HEK293 (cell line): ENCODE measurements at regions not wholly inside any gene's neighbourhood (a gene's known extent, or its start where the extent isn't known, plus 50 kb on each side); places are given as distances from the start of the nearest gene placed in this dataset.

ENCODE experiments used
- CTCF ChIA-PET: fragments of 350-600 bp; formaldehyde crosslinking; extraction: SDS; loops from one replicate; lab custom pipeline; 2021; ENCODE audit warnings: antibody characterized with exemption; lab: Yijun Ruan, JAX
- POLR2A ChIA-PET: fragments of 300-600 bp; formaldehyde crosslinking; extraction: SDS; loops from one replicate; lab custom pipeline; 2020; ENCODE audit warnings: antibody characterized with exemption, inconsistent platforms; lab: Yijun Ruan, JAX
- H3K27ac ChIP-seq: fragments of 200-500 bp; sonication (Bioruptor generic); 2 replicates; pipeline ENCODE4 v1.5.1; 2014; ENCODE audit warnings: low read depth, low read length, control low read depth, inconsistent platforms; ENCODE audit errors: extremely low read depth
- H3K36me3 ChIP-seq, 2 experiments: fragments of 200-500 bp in 1 of 2; sonication (Bioruptor generic) in 1 of 2; 1 replicate in 1 of 2; 2 replicates in 1 of 2; pipeline ENCODE4 v1.5.1; 2014 to 2017; ENCODE audit warnings: inconsistent platforms in 2 of 2, low read length in 2 of 2; ENCODE audit not compliant: control insufficient read depth in 2 of 2, insufficient read depth in 1 of 2
- H3K4me1 ChIP-seq: fragments of 200-500 bp; sonication (Bioruptor generic); 2 replicates; pipeline ENCODE4 v1.5.1; 2014; ENCODE audit warnings: mild to moderate bottlenecking, low read length, inconsistent platforms; ENCODE audit not compliant: control insufficient read depth, insufficient read depth
- H3K4me3 ChIP-seq: 2 replicates; pipeline ENCODE4 v1.5.1; 2011; ENCODE audit warnings: low read depth, mild to moderate bottlenecking, control low read depth, low read length, moderate library complexity
- H3K9me3 ChIP-seq: fragments of 200-500 bp; sonication (Bioruptor generic); 2 replicates; pipeline ENCODE4 v1.5.1; 2014; ENCODE audit warnings: low read depth, low read length, inconsistent platforms; ENCODE audit not compliant: control insufficient read depth, insufficient read depth
- FEZF1 ChIP-seq: fragments of 450-650 bp; formaldehyde crosslinking; IDR thresholded peaks from 2 replicates; pipeline ENCODE4 v1.5.1; 2016; ENCODE audit warnings: missing biosample characterization, missing genetic modification characterization
- HOXA7 ChIP-seq: sonication (generic); formaldehyde crosslinking; IDR thresholded peaks from 2 replicates; pipeline ENCODE4 v1.8.1; 2022; ENCODE audit warnings: missing genetic modification reagents, borderline replicate concordance
- HOXC10 ChIP-seq: sonication (generic); formaldehyde crosslinking; IDR thresholded peaks from 2 replicates; pipeline ENCODE4 v1.8.1; 2023; ENCODE audit warnings: mild to moderate bottlenecking, missing genetic modification reagents
- MEIS1 ChIP-seq: sonication (generic); formaldehyde crosslinking; IDR thresholded peaks from 2 replicates; pipeline ENCODE4 v1.8.1; 2022; ENCODE audit warnings: missing genetic modification reagents, mild to moderate bottlenecking, borderline replicate concordance
- PRDM2 ChIP-seq: fragments of 450-650 bp; formaldehyde crosslinking; IDR thresholded peaks from 2 replicates; pipeline ENCODE4 v1.5.1; 2016; ENCODE audit warnings: missing biosample characterization, missing genetic modification characterization, borderline replicate concordance
- ZBTB49 ChIP-seq: fragments of 450-650 bp; formaldehyde crosslinking; IDR thresholded peaks from 2 replicates; pipeline ENCODE4 v1.5.1; 2016; ENCODE audit warnings: missing biosample characterization, missing genetic modification characterization, low read depth
- ZNF211 ChIP-seq: fragments of 450-650 bp; formaldehyde crosslinking; IDR thresholded peaks from 2 replicates; pipeline ENCODE4 v1.5.1; 2016; ENCODE audit warnings: low read depth, missing biosample characterization, missing genetic modification characterization
- ZNF221 ChIP-seq: fragments of 450-650 bp; formaldehyde crosslinking; IDR thresholded peaks from 2 replicates; pipeline ENCODE4 v1.5.1; 2017; ENCODE audit warnings: missing biosample characterization, missing genetic modification characterization, borderline replicate concordance
- ZNF24 ChIP-seq: fragments of 450-650 bp; formaldehyde crosslinking; IDR thresholded peaks from 2 replicates; pipeline ENCODE4 v1.5.1; 2016; ENCODE audit warnings: missing biosample characterization, missing genetic modification characterization
- ZNF292 ChIP-seq: fragments of 450-650 bp; formaldehyde crosslinking; IDR thresholded peaks from 2 replicates; pipeline ENCODE4 v1.5.1; 2016; ENCODE audit warnings: low read depth, missing biosample characterization, missing genetic modification characterization, borderline replicate concordance
- ZNF530 ChIP-seq: fragments of 450-650 bp; formaldehyde crosslinking; IDR thresholded peaks from 2 replicates; pipeline ENCODE4 v1.5.1; 2016; ENCODE audit warnings: low read depth, missing biosample characterization, missing genetic modification characterization
- ZNF623 ChIP-seq: fragments of 450-650 bp; formaldehyde crosslinking; IDR thresholded peaks from 2 replicates; pipeline ENCODE4 v1.5.1; 2016; ENCODE audit warnings: missing biosample characterization, missing genetic modification characterization
- ZNF624 ChIP-seq: fragments of 450-650 bp; formaldehyde crosslinking; IDR thresholded peaks from 2 replicates; pipeline ENCODE4 v1.5.1; 2017; ENCODE audit warnings: missing biosample characterization, missing genetic modification characterization
- ZNF645 ChIP-seq: fragments of 450-650 bp; formaldehyde crosslinking; IDR thresholded peaks from 2 replicates; pipeline ENCODE4; 2016; ENCODE audit warnings: missing biosample characterization, missing genetic modification characterization
- ZNF654 ChIP-seq: fragments of 450-650 bp; formaldehyde crosslinking; IDR thresholded peaks from 2 replicates; pipeline ENCODE4 v1.5.1; 2016; ENCODE audit warnings: low read depth, missing biosample characterization, missing genetic modification characterization
- ZNF707 ChIP-seq: fragments of 450-650 bp; formaldehyde crosslinking; IDR thresholded peaks from 2 replicates; pipeline ENCODE4 v1.5.1; 2016; ENCODE audit warnings: missing biosample characterization, missing genetic modification characterization
- ZNF747 ChIP-seq: fragments of 450-650 bp; formaldehyde crosslinking; IDR thresholded peaks from 2 replicates; pipeline ENCODE4 v1.5.1; 2016; ENCODE audit warnings: missing biosample characterization, missing genetic modification characterization
- ZNF776 ChIP-seq: fragments of 450-650 bp; formaldehyde crosslinking; IDR thresholded peaks from 2 replicates; pipeline ENCODE4 v1.5.0; 2017; ENCODE audit warnings: missing biosample characterization, missing genetic modification characterization, borderline replicate concordance
- TF ChIP-seq, protein P1 (sequence below): fragments of 450-650 bp; formaldehyde crosslinking; IDR thresholded peaks from 2 replicates; pipeline ENCODE4 v1.5.1; 2016; ENCODE audit warnings: missing biosample characterization, missing genetic modification characterization
- TF ChIP-seq, protein P2 (sequence below): fragments of 450-650 bp; formaldehyde crosslinking; IDR thresholded peaks from 2 replicates; pipeline ENCODE4 v1.5.1; 2016; ENCODE audit warnings: missing biosample characterization, missing genetic modification characterization
- TF ChIP-seq, protein P3 (sequence below): fragments of 450-650 bp; formaldehyde crosslinking; IDR thresholded peaks from 2 replicates; pipeline ENCODE4 v1.5.1; 2016; ENCODE audit warnings: missing biosample characterization, missing genetic modification characterization

DNA sequence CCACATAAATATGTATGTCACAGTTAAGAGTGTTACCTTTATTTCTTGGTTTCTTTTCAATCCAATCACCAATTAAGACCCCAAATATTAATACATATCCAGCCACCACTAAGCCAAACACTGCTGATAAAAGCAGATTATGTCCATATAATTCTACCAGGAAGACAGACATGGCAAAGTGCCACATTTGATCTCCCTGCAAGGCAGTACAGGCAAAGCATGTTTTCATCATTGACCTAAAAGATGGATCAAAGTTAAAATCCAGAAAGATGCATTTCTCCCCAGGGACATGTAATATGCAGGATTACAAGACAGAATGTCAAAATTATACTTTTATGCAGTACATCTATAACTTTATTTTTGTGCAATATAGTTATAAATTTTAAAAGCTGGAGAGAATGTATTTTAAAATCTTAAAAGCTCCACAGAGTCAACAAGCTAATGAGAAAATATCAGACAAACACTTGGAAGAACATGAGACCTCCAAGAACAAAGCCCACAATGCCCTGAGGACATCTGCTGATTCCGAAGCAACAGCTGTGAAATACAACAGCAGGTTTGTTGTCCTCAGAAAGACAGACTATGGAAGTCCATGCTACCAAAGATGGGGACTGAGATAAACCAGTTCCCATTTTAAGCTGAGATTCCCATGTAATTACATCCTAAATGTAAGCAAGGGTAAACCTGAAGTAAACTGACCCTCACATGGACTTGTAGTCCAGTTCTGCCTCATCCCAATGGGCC lies 54.5 kb upstream of the TOMM7 start (continued):
- no peak for TF ChIP-seq FEZF1 (tag by site-specific recombination)

- ChIA-PET CTCF (interaction anchor here (1.6 kb wide), 1 partner anchor 180 kb away, joined by 5 read pairs; no protein-coding TSS in a partner anchor), POLR2A (no interaction called here)
- no peak overlapping the region for H3K27ac ChIP-seq
Measured at GRCh38 chr7:22875470-22875869, 52.8 kb upstream of the TOMM7 start.

DNA sequence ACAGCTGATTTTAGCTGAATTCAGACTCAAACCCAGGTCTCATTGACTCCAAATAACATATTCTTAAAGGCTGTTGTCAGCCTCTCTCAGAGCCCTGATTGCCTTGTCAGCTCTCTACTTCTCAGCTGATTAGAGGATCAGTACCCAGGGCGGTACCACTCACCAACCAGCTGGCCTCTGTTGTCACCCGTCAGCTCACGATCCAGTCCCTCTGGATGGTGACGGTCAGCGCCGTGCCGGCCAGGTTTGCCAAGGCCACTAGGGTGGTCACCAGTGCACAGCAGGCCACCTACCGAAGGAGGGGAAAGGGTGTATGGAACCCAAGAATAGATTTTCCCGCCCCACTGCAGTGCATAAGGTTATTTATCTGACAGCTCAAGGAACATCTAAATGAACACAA lies 52.3 kb upstream of the TOMM7 start:
- H3K9me3 ChIP-seq: no peaks in the 10 kb centered on the region
- no peak overlapping the region for H3K27ac ChIP-seq
- no peaks in the 10 kb centered on the region for H3K36me3 ChIP-seq
- H3K4me3 ChIP-seq: no peak overlapping the region
- no peaks in the 10 kb centered on the region for H3K4me1 ChIP-seq
- CTCF ChIA-PET: interaction anchor here (0.7 to 1.6 kb wide), 2 partner anchors 45 to 181 kb away, joined by 5 read pairs; no protein-coding TSS in a partner anchor
- POLR2A ChIA-PET: no interaction called here
- TF ChIP-seq ZBTB49 (tag by site-specific recombination): no peak
- TF ChIP-seq PRDM2: no peak
- TF ChIP-seq, protein P1, sequence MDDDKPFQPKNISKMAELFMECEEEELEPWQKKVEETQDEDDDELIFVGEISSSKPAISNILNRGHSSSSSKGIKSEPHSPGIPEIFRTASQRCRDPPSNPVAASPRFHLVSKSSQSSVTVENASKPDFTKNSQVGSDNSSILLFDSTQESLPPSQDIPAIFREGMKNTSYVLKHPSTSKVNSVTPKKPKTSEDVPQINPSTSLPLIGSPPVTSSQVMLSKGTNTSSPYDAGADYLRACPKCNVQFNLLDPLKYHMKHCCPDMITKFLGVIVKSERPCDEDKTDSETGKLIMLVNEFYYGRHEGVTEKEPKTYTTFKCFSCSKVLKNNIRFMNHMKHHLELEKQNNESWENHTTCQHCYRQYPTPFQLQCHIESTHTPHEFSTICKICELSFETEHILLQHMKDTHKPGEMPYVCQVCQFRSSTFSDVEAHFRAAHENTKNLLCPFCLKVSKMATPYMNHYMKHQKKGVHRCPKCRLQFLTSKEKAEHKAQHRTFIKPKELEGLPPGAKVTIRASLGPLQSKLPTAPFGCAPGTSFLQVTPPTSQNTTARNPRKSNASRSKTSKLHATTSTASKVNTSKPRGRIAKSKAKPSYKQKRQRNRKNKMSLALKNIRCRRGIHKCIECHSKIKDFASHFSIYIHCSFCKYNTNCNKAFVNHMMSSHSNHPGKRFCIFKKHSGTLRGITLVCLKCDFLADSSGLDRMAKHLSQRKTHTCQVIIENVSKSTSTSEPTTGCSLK (tag by site-specific recombination): no peak

More at GRCh38 chr7:22875470-22875869, 52.8 kb upstream of the TOMM7 start:
- Histone ChIP-seq H3K36me3 (no peaks in the 10 kb centered on the region), H3K4me1 (no peaks in the 10 kb centered on the region), H3K9me3 (no peaks in the 10 kb centered on the region), H3K4me3 (no peak overlapping the region)
- TF ChIP-seq ZNF747 (tag by site-specific recombination) (no peak), ZNF623 (no peak), ZNF292 (tag by site-specific recombination) (no peak), ZNF776 (no peak), ZNF211 (tag by site-specific recombination) (no peak), ZNF645 (tag by site-specific recombination) (no peak), ZNF530 (tag by site-specific recombination) (no peak), ZNF24 (tag by site-specific recombination) (no peak), HOXA7 (CRISPR knock-in tag) (no peak), ZNF654 (no peak), MEIS1 (CRISPR knock-in tag) (no peak), FEZF1 (tag by site-specific recombination) (no peak), ZNF707 (tag by site-specific recombination) (no peak), HOXC10 (CRISPR knock-in tag) (no peak), ZNF624 (tag by site-specific recombination) (no peak), ZNF221 (tag by site-specific recombination) (no peak)
- TF ChIP-seq, protein P2, sequence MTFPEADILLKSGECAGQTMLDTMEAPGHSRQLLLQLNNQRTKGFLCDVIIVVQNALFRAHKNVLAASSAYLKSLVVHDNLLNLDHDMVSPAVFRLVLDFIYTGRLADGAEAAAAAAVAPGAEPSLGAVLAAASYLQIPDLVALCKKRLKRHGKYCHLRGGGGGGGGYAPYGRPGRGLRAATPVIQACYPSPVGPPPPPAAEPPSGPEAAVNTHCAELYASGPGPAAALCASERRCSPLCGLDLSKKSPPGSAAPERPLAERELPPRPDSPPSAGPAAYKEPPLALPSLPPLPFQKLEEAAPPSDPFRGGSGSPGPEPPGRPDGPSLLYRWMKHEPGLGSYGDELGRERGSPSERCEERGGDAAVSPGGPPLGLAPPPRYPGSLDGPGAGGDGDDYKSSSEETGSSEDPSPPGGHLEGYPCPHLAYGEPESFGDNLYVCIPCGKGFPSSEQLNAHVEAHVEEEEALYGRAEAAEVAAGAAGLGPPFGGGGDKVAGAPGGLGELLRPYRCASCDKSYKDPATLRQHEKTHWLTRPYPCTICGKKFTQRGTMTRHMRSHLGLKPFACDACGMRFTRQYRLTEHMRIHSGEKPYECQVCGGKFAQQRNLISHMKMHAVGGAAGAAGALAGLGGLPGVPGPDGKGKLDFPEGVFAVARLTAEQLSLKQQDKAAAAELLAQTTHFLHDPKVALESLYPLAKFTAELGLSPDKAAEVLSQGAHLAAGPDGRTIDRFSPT (tag by site-specific recombination): no peak
- TF ChIP-seq, protein P3, sequence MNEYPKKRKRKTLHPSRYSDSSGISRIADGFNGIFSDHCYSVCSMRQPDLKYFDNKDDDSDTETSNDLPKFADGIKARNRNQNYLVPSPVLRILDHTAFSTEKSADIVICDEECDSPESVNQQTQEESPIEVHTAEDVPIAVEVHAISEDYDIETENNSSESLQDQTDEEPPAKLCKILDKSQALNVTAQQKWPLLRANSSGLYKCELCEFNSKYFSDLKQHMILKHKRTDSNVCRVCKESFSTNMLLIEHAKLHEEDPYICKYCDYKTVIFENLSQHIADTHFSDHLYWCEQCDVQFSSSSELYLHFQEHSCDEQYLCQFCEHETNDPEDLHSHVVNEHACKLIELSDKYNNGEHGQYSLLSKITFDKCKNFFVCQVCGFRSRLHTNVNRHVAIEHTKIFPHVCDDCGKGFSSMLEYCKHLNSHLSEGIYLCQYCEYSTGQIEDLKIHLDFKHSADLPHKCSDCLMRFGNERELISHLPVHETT (tag by site-specific recombination): no peak
